H1 (cell line): ENCODE measurements at regions not wholly inside any gene's neighbourhood (a gene's known extent, or its start where the extent isn't known, plus 50 kb on each side); places are given as distances from the start of the nearest gene placed in this dataset.

Experiments
- CREB1 ChIP-seq: IDR thresholded peaks from 2 replicates; pipeline ENCODE4 v1.6.1; 2012; ENCODE audit warnings: inconsistent platforms
- JUND ChIP-seq: IDR thresholded peaks from 2 replicates; pipeline ENCODE4 v1.6.1; 2011; ENCODE audit warnings: mild to moderate bottlenecking, improper control_type of control experiment, low read length
- MAX ChIP-seq: IDR thresholded peaks from 2 replicates; pipeline ENCODE4 v1.6.1; 2012; ENCODE audit warnings: inconsistent platforms
- TAF1 ChIP-seq: IDR thresholded peaks from 2 replicates; pipeline ENCODE4 v1.6.1; 2011; ENCODE audit warnings: mild to moderate bottlenecking, low read depth, low read length
- ZNF274 ChIP-seq: IDR thresholded peaks from 2 replicates; pipeline ENCODE4 v1.7.0; 2012; ENCODE audit warnings: low read length, borderline replicate concordance; ENCODE audit errors: extremely low read depth

- TF ChIP-seq MAX: no peak
- no peak for TF ChIP-seq JUND
- no peak for TF ChIP-seq TAF1
- no peak for TF ChIP-seq CREB1
- no peak for TF ChIP-seq ZNF274
These were observed 482.8 kb upstream of the SULF2 start (continued) for GRCh38 chr20:48267860-48268633.
